GM18505 (cell line): ENCODE measurements at regions not wholly inside any gene's neighbourhood (a gene's known extent, or its start where the extent isn't known, plus 50 kb on each side); places are given as distances from the start of the nearest gene placed in this dataset.
"Not testable (repeated sequence)": the region's sequence is repeated elsewhere in the genome, so short reads cannot be mapped to it uniquely, and the experiment has no call there.

Experiments
- ATAC-seq: cut with Tn5 transposase; IDR thresholded peaks from one replicate; pipeline ENCODE4 v1.9.1; 2021; ENCODE audit not compliant: unreplicated experiment
- POLR2A ChIP-seq: IDR thresholded peaks from 4 replicates; pipeline ENCODE4 v1.6.1; 2011; ENCODE audit warnings: borderline replicate concordance; ENCODE audit not compliant: insufficient read depth, insufficient read length; ENCODE audit errors: extremely low read depth

DNA sequence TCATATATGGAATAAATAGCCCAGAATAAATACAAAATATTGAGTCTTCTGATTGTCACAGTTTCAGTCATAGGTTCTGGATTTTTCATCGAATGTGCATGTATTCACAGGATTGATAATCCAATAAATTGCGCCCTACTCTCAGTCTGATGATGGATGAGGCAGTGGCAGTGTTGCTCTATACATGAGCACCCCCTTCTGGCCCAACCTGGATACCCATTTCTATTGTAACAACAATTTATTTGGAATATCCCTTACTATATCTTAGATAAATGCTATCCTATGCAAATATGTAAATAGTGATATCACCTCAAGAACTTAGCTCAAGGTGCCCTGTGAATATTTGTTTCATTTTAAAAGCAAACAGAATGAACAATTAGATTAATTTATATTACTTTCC lies 733.7 kb upstream of the PABPC4L start:
- ATAC-seq: no peak
- no peak for TF ChIP-seq POLR2A

DNA sequence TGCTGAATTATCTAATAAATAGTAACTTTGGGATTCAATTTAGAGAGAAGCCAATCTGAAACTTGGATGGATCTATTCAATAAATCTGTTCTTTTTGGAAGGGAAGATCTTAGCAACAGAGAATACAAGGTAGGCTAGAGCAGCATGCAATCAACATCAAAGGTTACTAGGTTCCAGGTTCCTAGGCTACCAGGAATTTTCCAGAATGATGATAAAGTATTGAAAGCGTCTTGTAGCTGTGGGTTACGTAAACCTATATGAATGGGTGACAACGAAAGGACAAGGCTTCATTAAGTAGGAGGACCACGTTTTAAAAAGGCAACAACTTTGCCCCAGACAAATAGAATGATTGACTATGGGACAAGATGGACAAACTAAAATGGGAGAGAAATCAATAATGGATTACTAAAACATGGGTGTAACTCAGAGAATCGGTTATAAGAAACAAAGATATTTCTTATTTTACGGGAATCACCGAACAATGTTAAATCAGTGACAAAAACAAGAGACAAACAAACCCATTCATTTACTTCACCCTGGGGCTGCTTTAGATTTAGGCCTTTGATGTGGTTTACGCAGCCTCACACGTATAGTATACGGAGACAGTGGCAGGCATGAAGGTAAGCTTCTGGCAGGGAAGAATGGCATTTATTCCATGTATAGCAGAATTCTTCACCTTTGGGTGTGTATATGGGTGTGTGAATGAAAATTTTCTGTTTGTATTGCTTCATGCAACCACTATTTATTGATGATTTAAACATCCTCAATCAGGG lies 732.6 kb upstream of the PABPC4L start:
- ATAC-seq: no peak
- no peak for TF ChIP-seq POLR2A

- ATAC-seq: no peak
- no peak for TF ChIP-seq POLR2A
Observed at GRCh38 chr4:134915355-134915754, 713.8 kb upstream of the PABPC4L start.

DNA sequence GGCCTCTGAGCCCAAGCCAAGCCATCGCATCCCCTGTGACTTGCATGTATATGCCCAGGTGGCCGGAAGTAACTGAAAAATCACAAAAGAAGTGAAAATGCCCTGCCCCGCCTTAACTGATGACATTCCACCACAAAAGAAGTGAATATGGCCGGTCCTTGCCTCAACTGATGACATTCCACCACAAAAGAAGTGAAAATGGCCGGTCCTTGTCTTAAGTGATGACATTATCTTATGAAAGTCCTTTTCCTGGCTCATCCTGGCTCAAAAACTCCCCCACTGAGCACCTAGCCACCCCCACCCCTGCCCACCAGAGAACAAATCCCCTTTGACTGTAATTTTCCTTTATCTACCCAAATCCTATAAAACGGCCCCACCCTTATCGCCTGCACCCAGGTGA lies 712.7 kb upstream of the PABPC4L start:
- ATAC-seq: not testable (repeated sequence)

DNA sequence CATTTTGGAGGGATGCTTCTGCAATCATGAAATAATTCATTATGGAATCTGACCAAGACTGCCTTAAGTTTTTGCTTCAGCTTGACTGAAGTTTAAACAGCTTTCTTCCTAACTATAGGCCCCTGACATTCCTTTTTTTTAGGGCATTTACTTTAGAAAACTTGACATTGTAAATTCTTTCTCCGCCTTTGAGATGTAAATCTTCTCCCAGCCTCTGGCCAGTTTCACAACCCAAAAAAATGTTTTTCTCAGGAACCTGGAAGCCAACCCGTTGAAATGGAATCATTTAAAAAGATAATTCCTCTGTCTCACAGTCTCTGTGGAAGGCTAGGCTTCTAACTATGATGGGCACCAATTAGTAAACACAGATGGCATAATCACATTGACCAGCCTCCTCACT lies 710.4 kb upstream of the PABPC4L start:
- no peak for ATAC-seq
- no peak for TF ChIP-seq POLR2A

- ATAC-seq: no peak
- no peak for TF ChIP-seq POLR2A
Observed at GRCh38 chr4:134906404-134907023, 704.9 kb upstream of the PABPC4L start.

- no peak for TF ChIP-seq POLR2A
- no peak for ATAC-seq
Observed at GRCh38 chr4:134905061-134905460, 703.5 kb upstream of the PABPC4L start.

- no peak for ATAC-seq
- no peak for TF ChIP-seq POLR2A
Observed at GRCh38 chr4:134888156-134888555, 686.6 kb upstream of the PABPC4L start.

DNA sequence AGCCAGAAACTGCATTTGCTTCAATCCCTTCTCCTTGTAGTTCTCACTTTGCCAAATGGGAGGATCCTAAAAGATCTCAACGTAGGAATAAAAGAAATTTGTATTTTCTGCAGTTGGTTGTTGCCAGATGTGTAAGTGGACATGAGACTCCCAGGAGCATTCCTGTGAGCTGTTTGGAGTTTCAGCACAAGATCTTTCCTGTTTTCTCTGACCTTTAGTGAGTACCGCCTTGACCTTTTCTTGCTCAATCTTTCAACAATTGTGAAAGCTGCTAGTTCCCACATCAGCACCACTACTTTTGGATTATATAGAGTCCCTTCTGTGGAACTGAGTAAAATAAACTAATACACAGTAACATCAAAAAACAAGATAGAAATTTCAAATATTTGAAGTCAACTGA lies 683.8 kb upstream of the PABPC4L start:
- ATAC-seq: no peak
- TF ChIP-seq POLR2A: no peak

- TF ChIP-seq POLR2A: no peak
- ATAC-seq: no peak
Observed at GRCh38 chr4:134883831-134884449, 682.4 kb upstream of the PABPC4L start.

DNA sequence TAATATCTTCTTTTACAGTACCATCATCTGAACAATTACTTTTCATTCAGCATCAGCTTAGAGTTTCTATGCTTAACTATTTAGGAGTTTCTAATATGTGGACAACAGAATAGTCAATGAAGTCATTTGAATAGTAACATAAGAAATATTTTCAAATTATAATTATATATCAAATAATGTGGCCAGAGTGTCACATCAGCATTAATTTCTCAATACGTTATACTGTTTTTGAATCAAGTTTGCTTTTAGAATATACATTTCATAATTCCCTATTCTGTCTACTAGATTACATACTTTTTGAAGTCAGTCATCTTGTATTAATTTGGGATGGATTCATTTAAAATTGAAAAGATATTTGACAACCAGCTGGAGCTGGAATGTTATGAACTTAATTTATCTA lies 677.4 kb upstream of the PABPC4L start:
- no peak for TF ChIP-seq POLR2A
- no peak for ATAC-seq

- no peak for ATAC-seq
- no peak for TF ChIP-seq POLR2A
Observed at GRCh38 chr4:134867027-134867426, 665.4 kb upstream of the PABPC4L start.

- no peak for ATAC-seq
- no peak for TF ChIP-seq POLR2A
Observed at GRCh38 chr4:134865675-134866074, 664.1 kb upstream of the PABPC4L start.

DNA sequence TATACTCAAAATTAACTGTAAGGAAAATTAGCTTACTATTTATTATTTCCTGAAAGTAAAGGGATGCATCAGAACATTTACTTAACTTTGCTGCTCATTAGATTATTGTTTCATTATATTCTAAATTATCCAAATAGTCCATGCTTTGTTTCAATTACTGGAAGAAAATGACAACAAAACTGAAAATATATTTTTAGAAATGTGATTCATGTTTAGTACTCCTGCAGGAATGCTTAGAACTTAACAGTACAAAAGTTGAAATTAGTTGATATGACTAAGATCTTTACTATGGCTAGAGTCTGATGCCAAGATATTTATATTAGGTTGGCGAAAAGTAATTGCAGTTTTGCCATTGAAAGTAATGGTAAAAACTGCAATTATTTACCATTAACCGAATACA lies 660.5 kb upstream of the PABPC4L start:
- no peak for ATAC-seq

GRCh38 chr4:134848681-134849080 lies 647.1 kb upstream of the PABPC4L start:
- TF ChIP-seq POLR2A: no peak
- no peak for ATAC-seq

More for the DNA sequence above, 660.5 kb upstream of the PABPC4L start:
- TF ChIP-seq POLR2A: no peak

DNA sequence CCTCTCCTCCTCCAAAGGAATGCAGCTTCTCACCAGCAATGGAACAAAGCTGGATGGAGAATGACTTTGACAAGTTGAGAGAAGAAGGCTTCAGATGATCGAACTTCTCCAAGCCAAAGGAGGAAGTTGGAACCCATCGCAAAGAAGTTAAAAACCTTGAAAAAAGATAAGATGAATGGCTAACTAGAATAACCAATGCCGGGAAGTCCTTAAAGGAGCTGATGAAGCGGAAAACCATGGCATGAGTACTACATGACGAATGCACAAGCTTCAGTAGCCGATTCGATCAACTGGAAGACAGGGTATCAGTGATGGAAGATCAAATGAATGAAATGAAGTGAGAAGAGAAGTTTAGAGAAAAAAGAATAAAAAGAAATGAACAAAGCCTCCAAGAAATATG lies 629.2 kb upstream of the PABPC4L start:
- not testable (repeated sequence) for ATAC-seq
